GM06990 (cell line): ENCODE measurements at regions not wholly inside any gene's neighbourhood (a gene's known extent, or its start where the extent isn't known, plus 50 kb on each side); places are given as distances from the start of the nearest gene placed in this dataset.
"Not testable (repeated sequence)": the region's sequence is repeated elsewhere in the genome, so short reads cannot be mapped to it uniquely, and the experiment has no call there.

Source experiments
- DNase-seq: peaks from one replicate; pipeline ENCODE4 v3.0.0-alpha.2; 2011; ENCODE audit not compliant: insufficient read length; ENCODE audit errors: extremely low read depth
- H3K27me3 ChIP-seq: replicated peaks from 2 replicates; pipeline ENCODE4 v1.6.0; 2011; ENCODE audit warnings: low read length; ENCODE audit not compliant: control insufficient read depth, insufficient read depth
- H3K36me3 ChIP-seq: 2 replicates; pipeline ENCODE4 v1.5.1; 2011; ENCODE audit warnings: low read length; ENCODE audit not compliant: control insufficient read depth, insufficient read depth
- H3K4me3 ChIP-seq: replicated peaks from 2 replicates; pipeline ENCODE4 v1.5.1; 2011; ENCODE audit warnings: low read depth, mild to moderate bottlenecking, control low read depth, low read length
- CTCF ChIP-seq: IDR thresholded peaks from 2 replicates; pipeline ENCODE4 v1.5.1; 2011; ENCODE audit warnings: low read length, control low read depth, mild to moderate bottlenecking, inconsistent platforms; ENCODE audit not compliant: insufficient read depth, poor library complexity, severe bottlenecking

DNA sequence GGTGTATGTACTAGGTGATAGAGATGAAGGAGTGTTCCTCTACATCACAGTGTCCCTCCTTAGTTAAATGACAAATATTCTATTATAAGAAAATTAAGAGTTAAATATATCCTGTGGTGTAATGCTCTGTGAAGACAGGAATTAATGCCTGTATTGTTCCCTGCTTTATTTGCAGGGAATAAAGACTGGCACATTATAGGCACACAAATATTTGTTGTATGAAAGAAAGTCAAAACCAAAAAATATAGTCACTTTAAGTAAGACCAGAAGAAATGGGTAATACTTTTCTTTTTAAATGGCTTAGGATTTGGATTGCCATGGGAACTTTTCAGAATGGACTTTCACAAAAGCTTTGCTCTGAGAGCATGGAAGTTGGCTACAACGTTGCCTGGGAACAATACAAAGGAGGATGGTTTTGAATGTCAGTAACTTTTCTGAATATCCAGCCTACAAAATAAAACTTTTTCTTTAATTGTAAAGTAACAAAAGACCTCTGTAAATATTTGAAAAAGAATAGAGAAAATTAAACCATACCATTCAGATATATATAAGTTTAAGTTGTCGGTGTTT, 158.0 kb upstream of the P2RY1 start:
- no peak for DNase-seq
- no peaks in the 10 kb centered on the region for H3K36me3 ChIP-seq
- H3K27me3 ChIP-seq: no peaks in the 10 kb centered on the region
- TF ChIP-seq CTCF: no peak
- H3K4me3 ChIP-seq: no peak overlapping the region

DNA sequence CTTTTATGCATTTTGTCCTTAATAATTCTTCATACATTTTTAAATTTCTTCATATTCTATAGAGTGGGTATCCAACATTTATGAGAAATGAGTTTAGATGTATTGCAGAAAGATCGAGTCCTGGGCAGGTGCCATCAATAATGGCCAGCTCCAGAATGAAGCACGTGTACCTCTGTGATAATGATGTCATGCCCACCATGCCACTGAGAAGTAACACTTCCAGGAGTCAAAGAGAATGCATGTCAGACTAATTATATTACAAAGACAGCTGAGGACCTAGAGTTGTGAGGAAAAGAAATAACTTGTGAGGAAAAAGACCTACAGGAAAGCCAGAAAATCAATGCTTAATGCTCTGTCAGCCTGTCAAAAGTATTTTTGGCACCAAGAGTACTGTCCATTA, 157.4 kb upstream of the P2RY1 start:
- TF ChIP-seq CTCF: no peak
- Histone ChIP-seq H3K27me3 (no peaks in the 10 kb centered on the region), H3K4me3 (no peak overlapping the region), H3K36me3 (no peaks in the 10 kb centered on the region)
- DNase-seq: no peak

GRCh38 chr3:152682477-152682876, 152.5 kb upstream of the P2RY1 start:
- Histone ChIP-seq H3K36me3 (no peaks in the 10 kb centered on the region), H3K4me3 (no peak overlapping the region), H3K27me3 (no peaks in the 10 kb centered on the region)
- no peak for TF ChIP-seq CTCF
- no peak for DNase-seq

- Histone ChIP-seq H3K27me3 (no peaks in the 10 kb centered on the region), H3K36me3 (no peaks in the 10 kb centered on the region), H3K4me3 (no peak overlapping the region)
- DNase-seq: no peak
- no peak for TF ChIP-seq CTCF
Observed at GRCh38 chr3:152683521-152683999, 151.4 kb upstream of the P2RY1 start.

DNA sequence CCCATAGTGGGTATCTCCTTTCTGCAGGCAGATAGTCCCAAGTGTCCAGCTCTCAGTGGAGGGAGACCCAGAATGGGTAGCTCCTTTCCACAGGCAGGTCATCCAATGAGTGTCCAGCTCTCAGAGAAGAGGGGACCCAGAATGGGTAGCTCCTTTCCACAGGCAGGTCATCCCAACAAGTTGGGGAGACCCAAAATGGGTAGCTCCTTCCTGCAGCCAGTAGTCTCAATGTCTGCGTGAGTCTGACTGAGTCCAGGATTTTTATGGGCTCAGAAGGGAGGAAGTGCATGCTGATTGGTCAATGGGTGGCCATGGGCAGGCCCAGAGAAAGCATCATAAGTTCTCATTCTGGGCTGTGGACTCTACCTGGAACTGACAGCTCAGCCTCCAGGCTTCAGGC, 150.7 kb upstream of the P2RY1 start:
- DNase-seq: no peak
- no peak for TF ChIP-seq CTCF
- H3K36me3 ChIP-seq: no peaks in the 10 kb centered on the region
- H3K27me3 ChIP-seq: no peaks in the 10 kb centered on the region
- H3K4me3 ChIP-seq: no peak overlapping the region

- no peak for TF ChIP-seq CTCF
- Histone ChIP-seq H3K27me3 (no peaks in the 10 kb centered on the region), H3K36me3 (no peaks in the 10 kb centered on the region), H3K4me3 (no peak overlapping the region)
- DNase-seq: no peak
Observed at GRCh38 chr3:152688313-152688712, 146.6 kb upstream of the P2RY1 start.

GRCh38 chr3:152692326-152692725, 142.6 kb upstream of the P2RY1 start:
- H3K36me3 ChIP-seq, H3K27me3 ChIP-seq, H3K4me3 ChIP-seq, DNase-seq: not testable (repeated sequence)

DNA sequence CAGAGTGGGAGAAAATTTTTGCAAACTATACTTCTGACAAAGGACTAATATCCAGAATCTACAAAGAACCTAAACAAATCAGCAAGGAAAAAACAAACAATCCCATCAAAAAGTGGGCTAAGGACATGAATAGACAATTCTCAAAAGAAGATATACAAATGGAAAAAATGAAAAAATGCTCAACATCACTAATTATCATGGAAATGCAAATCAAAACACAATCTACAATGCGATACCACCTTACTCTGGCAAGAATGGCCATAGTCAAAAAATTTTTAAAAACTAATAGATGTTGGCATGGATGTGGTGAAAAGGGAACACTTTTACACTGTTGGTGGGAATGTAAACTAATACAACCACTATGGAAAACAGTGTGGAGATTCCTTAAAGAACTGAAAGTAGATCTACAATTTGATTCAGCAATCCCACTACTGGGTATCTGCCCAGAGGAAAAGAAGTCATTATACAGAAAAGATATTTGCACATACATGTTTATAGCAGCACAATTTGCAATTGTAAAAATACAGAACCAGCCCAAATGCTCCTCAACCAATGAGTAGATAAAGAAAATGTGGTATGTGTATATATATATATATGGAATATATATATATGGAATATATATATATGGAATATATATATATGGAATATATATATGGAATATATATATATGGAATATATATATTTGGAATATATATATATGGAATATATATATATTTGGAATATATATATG, 141.2 kb upstream of the P2RY1 start:
- H3K36me3 ChIP-seq, H3K27me3 ChIP-seq, H3K4me3 ChIP-seq, DNase-seq: not testable (repeated sequence)
